Ishikawa (cell line): ENCODE measurements at regions not wholly inside any gene's neighbourhood (a gene's known extent, or its start where the extent isn't known, plus 50 kb on each side); places are given as distances from the start of the nearest gene placed in this dataset.

Source experiments
- CEBPB ChIP-seq: IDR thresholded peaks from 2 replicates; pipeline ENCODE4 v1.6.1; 2012
- CREB1 ChIP-seq: IDR thresholded peaks from 2 replicates; pipeline ENCODE4 v1.6.1; 2012; ENCODE audit warnings: low read depth
- EP300 ChIP-seq: IDR thresholded peaks from 2 replicates; pipeline ENCODE4 v1.6.1; 2012; ENCODE audit warnings: borderline replicate concordance
- MAX ChIP-seq: IDR thresholded peaks from 2 replicates; pipeline ENCODE4 v1.6.1; 2012
- TAF1 ChIP-seq: IDR thresholded peaks from 2 replicates; pipeline ENCODE4 v1.6.1; 2012; ENCODE audit warnings: low read depth, mild to moderate bottlenecking
- TEAD4 ChIP-seq: IDR thresholded peaks from 2 replicates; pipeline ENCODE4 v1.6.1; 2012
- YY1 ChIP-seq: IDR thresholded peaks from 2 replicates; pipeline ENCODE4 v1.6.1; 2012; ENCODE audit warnings: low read depth

- TF ChIP-seq EP300 (no peak), CEBPB (no peak), TAF1 (no peak), MAX (no peak), CREB1 (no peak), TEAD4 (no peak), YY1 (no peak)
These were observed 105.7 kb upstream of the GAREM1 start for GRCh38 chr18:32576296-32576916.
